Mesendoderm (in vitro differentiated cells): ENCODE measurements at regions not wholly inside any gene's neighbourhood (a gene's known extent, or its start where the extent isn't known, plus 50 kb on each side); places are given as distances from the start of the nearest gene placed in this dataset.

Experiments
- DNase-seq: peaks from one replicate; pipeline ENCODE4 v3.0.0; 2013
- H2AK5ac ChIP-seq: 2 replicates; pipeline ENCODE4 v1.6.1; 2013; ENCODE audit warnings: low read length, inconsistent platforms
- H2BK120ac ChIP-seq: 2 replicates; pipeline ENCODE4 v1.6.1; 2013; ENCODE audit warnings: low read depth, mild to moderate bottlenecking, low read length, moderate library complexity, mixed read lengths
- H2BK15ac ChIP-seq: replicated peaks from 2 replicates; pipeline ENCODE4 v1.6.1; 2013; ENCODE audit warnings: low read depth, mild to moderate bottlenecking, moderate library complexity
- H2BK5ac ChIP-seq: 2 replicates; pipeline ENCODE4 v1.6.1; 2013; ENCODE audit warnings: low read length, inconsistent platforms
- H3K18ac ChIP-seq: 2 replicates; pipeline ENCODE4 v1.6.1; 2013; ENCODE audit warnings: mild to moderate bottlenecking, low read length, mixed read lengths
- H3K23ac ChIP-seq: one replicate; pipeline ENCODE4 v1.6.1; 2013; ENCODE audit warnings: low read length
- H3K27ac ChIP-seq: 2 replicates; pipeline ENCODE4 v1.5.1; 2013; ENCODE audit warnings: low read depth, mild to moderate bottlenecking, inconsistent platforms, low read length, moderate library complexity
- H3K27me3 ChIP-seq: 2 replicates; pipeline ENCODE4 v1.6.1; 2013; ENCODE audit warnings: low read length, control low read depth, mild to moderate bottlenecking, inconsistent platforms; ENCODE audit not compliant: insufficient read depth, poor library complexity
- H3K36me3 ChIP-seq: 2 replicates; pipeline ENCODE4 v1.6.1; 2013; ENCODE audit warnings: low read length, inconsistent platforms; ENCODE audit not compliant: control insufficient read depth, insufficient read depth
- H3K4ac ChIP-seq: one replicate; pipeline ENCODE4 v1.6.1; 2013; ENCODE audit warnings: low read depth, mild to moderate bottlenecking, low read length, moderate library complexity
- H3K4me1 ChIP-seq: 2 replicates; pipeline ENCODE4 v1.6.1; 2013; ENCODE audit warnings: low read depth, low read length, inconsistent platforms; ENCODE audit not compliant: control insufficient read depth
- H3K4me2 ChIP-seq: 2 replicates; pipeline ENCODE4 v1.6.1; 2013; ENCODE audit warnings: low read length
- H3K4me3 ChIP-seq: 2 replicates; pipeline ENCODE4 v1.5.1; 2013; ENCODE audit warnings: mild to moderate bottlenecking, low read length
- H3K56ac ChIP-seq: one replicate; pipeline ENCODE4 v1.6.1; 2013; ENCODE audit warnings: low read length
- H3K79me1 ChIP-seq: 2 replicates; pipeline ENCODE4 v1.6.1; 2013; ENCODE audit warnings: low read length, inconsistent platforms
- H3K79me2 ChIP-seq: 2 replicates; pipeline ENCODE4 v1.6.1; 2013; ENCODE audit warnings: mild to moderate bottlenecking, low read length; ENCODE audit not compliant: control insufficient read depth, insufficient read depth
- H3K9ac ChIP-seq: 2 replicates; pipeline ENCODE4 v1.6.1; 2013; ENCODE audit warnings: low read length, inconsistent platforms
- H4K5ac ChIP-seq: one replicate; pipeline ENCODE4 v1.6.1; 2013; ENCODE audit warnings: low read length
- H4K8ac ChIP-seq: one replicate; pipeline ENCODE4 v1.6.1; 2013; ENCODE audit warnings: low read depth, mild to moderate bottlenecking, control low read depth, low read length, moderate library complexity
- WGBS: extraction: QIAGEN DNeasy Blood & Tissue Kit; methylation state at CpG from one replicate; pipeline ENCODE4 v1.1.7; 2013; ENCODE audit warnings: low lambda C conversion rate, missing lambda C conversion rate; ENCODE audit not compliant: insufficient coverage; ENCODE audit errors: extremely low coverage; 5-methylcytosine and 5-hydroxymethylcytosine counted together

DNA sequence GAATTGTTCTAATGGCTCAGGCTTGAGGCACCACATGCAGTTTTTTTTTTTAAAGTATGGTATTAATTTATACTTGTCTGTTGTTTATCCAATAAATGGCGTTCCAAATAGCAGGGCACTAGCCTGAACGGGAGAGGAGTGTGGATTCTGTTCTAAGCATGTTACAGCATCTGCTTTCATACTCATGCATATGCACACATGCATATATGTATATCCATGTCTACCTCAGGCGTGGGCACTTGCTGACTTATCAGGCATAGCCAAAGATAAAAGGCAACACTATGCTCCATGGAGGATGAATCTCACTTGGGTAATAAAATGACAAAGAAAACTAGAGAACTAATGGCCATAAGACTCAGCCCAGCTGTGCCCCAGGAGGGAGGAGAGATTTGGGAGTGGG is 393.8 kb downstream of the GADD45G start:
- no peaks in the 10 kb centered on the region for H3K27me3 ChIP-seq
- no peaks in the 10 kb centered on the region for H3K79me1 ChIP-seq

DNA sequence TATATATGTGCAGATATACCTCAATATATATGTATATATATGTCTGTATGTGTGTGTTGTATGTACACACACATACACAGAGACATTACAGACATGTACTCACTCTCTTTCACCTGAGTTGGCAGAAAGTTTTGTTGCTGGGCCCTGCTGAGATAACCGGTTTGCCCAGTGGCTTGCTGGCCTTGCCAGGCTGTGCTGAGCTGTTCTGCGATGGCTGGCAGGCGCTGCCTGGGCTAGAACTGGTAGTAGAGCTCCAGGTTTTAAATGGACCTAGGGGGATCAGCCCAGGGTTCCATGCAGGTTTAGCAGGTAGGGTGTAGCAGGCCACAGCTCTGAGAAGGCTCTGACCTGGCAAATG is 394.3 kb downstream of the GADD45G start:
- no peak overlapping the region for H3K9ac ChIP-seq
- no peak overlapping the region for H3K4me3 ChIP-seq
- no peak overlapping the region for H2AK5ac ChIP-seq
- no peak overlapping the region for H3K4me2 ChIP-seq
- no peak overlapping the region for H4K8ac ChIP-seq
- H2BK120ac ChIP-seq = no peak overlapping the region
- no peak overlapping the region for H2BK5ac ChIP-seq
- H3K23ac ChIP-seq = no peak overlapping the region
- no peaks in the 10 kb centered on the region for H3K79me1 ChIP-seq
- H3K27me3 ChIP-seq = no peaks in the 10 kb centered on the region
- H2BK15ac ChIP-seq = no peak overlapping the region
- no peak overlapping the region for H3K4ac ChIP-seq
- no peak for DNase-seq
- no peak overlapping the region for H3K18ac ChIP-seq
- no peak overlapping the region for H3K56ac ChIP-seq
- H4K5ac ChIP-seq = no peak overlapping the region
- peaks cover 9% of the 10 kb centered on the region for H3K4me1 ChIP-seq
- no CpG with 5 or more reads among the region's 3 CpGs for WGBS
- H3K79me2 ChIP-seq = no peaks in the 10 kb centered on the region
- no peaks in the 10 kb centered on the region for H3K36me3 ChIP-seq
- H3K27ac ChIP-seq = no peak overlapping the region

More for the DNA sequence above, 393.8 kb downstream of the GADD45G start:
- WGBS = no CpG with 5 or more reads among the region's 3 CpGs
- Histone ChIP-seq H4K8ac (no peak overlapping the region), H3K9ac (no peak overlapping the region), H3K23ac (no peak overlapping the region), H2AK5ac (no peak overlapping the region), H3K79me2 (no peaks in the 10 kb centered on the region), H3K27ac (no peak overlapping the region), H3K4me3 (no peak overlapping the region), H2BK15ac (no peak overlapping the region), H3K4me1 (peaks cover 14% of the 10 kb centered on the region), H3K4me2 (no peak overlapping the region), H3K36me3 (no peaks in the 10 kb centered on the region), H2BK120ac (no peak overlapping the region), H4K5ac (no peak overlapping the region), H3K18ac (no peak overlapping the region), H3K4ac (no peak overlapping the region), H3K56ac (no peak overlapping the region), H2BK5ac (no peak overlapping the region)
- DNase-seq = no peak

DNA sequence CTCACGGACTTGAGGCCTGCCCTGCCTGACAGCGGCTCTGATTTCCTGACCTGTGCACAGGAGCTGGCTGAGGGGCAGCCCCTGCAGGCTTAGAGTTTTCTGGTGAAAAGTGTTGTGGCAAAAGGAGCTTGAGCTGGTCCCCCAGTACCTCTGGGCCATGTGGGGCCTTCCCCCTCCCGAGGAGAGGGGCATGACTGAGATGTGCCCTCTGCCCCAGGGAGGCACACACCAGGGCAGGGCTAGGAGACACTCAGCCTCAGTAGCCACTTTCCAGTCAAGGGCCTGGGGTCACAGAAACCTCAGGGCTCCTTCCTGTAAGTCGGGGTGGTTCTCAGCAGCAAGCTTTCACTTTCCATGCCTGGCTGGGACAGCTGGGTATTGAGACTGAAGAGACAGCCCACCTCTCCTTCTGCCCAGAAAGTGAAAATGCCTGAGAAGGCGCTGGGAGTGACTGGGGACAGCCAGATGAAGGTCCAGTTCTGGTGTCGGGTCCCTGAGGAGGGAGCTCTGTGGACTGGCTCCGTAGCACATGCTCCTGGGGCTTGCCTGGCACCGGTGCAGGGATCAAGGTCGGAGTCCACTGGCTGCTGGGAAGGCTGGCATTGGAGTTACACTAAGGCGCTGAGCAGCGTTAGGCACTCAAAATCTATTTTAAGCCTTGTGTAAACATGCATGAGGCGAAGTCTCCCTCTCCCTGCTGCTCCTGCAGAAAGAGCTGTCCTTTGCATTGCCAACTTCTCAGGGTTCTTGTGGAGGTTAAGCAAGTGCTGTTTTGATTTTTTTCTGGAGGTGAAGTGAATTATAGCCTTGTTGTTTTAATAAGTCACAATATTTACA is 394.9 kb downstream of the GADD45G start:
- Histone ChIP-seq H2BK5ac (no peak overlapping the region), H3K4me1 (peaks cover 4% of the 10 kb centered on the region), H3K27ac (no peak overlapping the region), H2AK5ac (no peak overlapping the region), H3K79me1 (no peaks in the 10 kb centered on the region), H3K9ac (no peak overlapping the region), H3K4me3 (no peak overlapping the region), H2BK120ac (no peak overlapping the region), H3K79me2 (no peaks in the 10 kb centered on the region), H3K4ac (no peak overlapping the region), H3K4me2 (no peak overlapping the region), H3K18ac (no peak overlapping the region), H4K8ac (no peak overlapping the region), H4K5ac (no peak overlapping the region), H3K36me3 (no peaks in the 10 kb centered on the region), H3K56ac (peak overlapping the region; percentile 25), H3K27me3 (no peaks in the 10 kb centered on the region), H2BK15ac (no peak overlapping the region), H3K23ac (no peak overlapping the region)
- WGBS = no CpG with 5 or more reads among the region's 12 CpGs
- DNase-seq = no peak

DNA sequence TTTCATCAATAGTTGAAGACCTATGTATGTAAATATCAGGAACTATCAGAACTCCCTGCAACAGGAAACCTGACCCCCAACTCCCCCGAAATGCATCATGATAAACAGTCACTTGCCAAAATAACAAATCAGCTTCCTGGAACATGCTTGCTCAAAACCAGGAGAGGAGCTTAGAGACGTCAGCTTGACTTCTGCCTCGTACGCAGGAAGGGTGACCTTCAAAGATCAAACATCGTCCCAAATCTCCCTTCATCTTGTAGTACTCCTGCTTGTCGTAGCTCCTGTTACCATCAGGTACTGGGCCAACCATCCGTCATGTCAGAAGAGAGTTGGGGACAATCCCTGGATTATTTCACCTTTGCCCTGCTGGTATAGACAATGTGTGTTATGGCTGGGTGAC is 396.1 kb downstream of the GADD45G start:
- H3K27me3 ChIP-seq = no peaks in the 10 kb centered on the region
- WGBS = no CpG with 5 or more reads among the region's 7 CpGs
- H3K18ac ChIP-seq = no peak overlapping the region
- no peak overlapping the region for H3K4ac ChIP-seq
- no peak overlapping the region for H2BK15ac ChIP-seq
- no peak for DNase-seq
- no peak overlapping the region for H4K5ac ChIP-seq
- H2BK120ac ChIP-seq = no peak overlapping the region
- H3K4me1 ChIP-seq = no peaks in the 10 kb centered on the region
- H3K4me2 ChIP-seq = no peak overlapping the region
- no peak overlapping the region for H3K4me3 ChIP-seq
- H3K36me3 ChIP-seq = no peaks in the 10 kb centered on the region
- H3K23ac ChIP-seq = no peak overlapping the region
- H3K27ac ChIP-seq = no peak overlapping the region
- H3K79me1 ChIP-seq = no peaks in the 10 kb centered on the region
- H3K9ac ChIP-seq = no peak overlapping the region
- no peak overlapping the region for H2BK5ac ChIP-seq
- H2AK5ac ChIP-seq = no peak overlapping the region
- H3K56ac ChIP-seq = no peak overlapping the region
- no peak overlapping the region for H4K8ac ChIP-seq
- H3K79me2 ChIP-seq = no peaks in the 10 kb centered on the region

DNA sequence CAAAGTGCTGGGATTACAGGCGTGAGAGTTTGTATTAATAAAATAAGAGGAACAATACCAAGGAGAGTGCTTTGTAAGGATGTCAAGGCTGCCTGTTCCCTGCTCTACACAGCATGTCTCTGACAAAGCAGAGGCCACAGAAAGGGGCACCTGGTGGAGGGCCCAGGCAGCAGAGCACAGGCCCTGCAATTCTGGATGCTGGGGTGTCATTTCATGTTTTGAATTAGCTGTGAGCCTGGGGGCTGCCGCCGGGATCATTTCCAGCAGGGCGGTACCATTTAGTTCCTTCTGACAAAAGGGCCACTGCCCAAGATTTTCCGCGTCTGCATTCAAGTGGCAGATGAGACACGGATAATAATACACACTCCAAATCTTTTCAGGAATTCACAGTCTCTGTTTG is 396.9 kb downstream of the GADD45G start:
- Histone ChIP-seq H3K18ac (no peak overlapping the region), H2BK5ac (no peak overlapping the region), H3K79me1 (no peaks in the 10 kb centered on the region), H4K5ac (no peak overlapping the region), H3K4ac (no peak overlapping the region), H3K4me3 (no peak overlapping the region), H3K56ac (no peak overlapping the region), H3K4me1 (no peaks in the 10 kb centered on the region), H3K9ac (no peak overlapping the region), H3K27me3 (no peaks in the 10 kb centered on the region), H3K79me2 (no peaks in the 10 kb centered on the region), H3K36me3 (no peaks in the 10 kb centered on the region), H4K8ac (no peak overlapping the region), H3K4me2 (no peak overlapping the region), H2BK120ac (no peak overlapping the region), H2AK5ac (no peak overlapping the region), H3K27ac (no peak overlapping the region), H2BK15ac (no peak overlapping the region), H3K23ac (no peak overlapping the region)
- no CpG with 5 or more reads among the region's 7 CpGs for WGBS
- no peak for DNase-seq
